ENCODE measurements at regions not wholly inside any gene's neighbourhood (a gene's known extent, or its start where the extent isn't known, plus 50 kb on each side); places are given as distances from the start of the nearest gene placed in this dataset.

DNA sequence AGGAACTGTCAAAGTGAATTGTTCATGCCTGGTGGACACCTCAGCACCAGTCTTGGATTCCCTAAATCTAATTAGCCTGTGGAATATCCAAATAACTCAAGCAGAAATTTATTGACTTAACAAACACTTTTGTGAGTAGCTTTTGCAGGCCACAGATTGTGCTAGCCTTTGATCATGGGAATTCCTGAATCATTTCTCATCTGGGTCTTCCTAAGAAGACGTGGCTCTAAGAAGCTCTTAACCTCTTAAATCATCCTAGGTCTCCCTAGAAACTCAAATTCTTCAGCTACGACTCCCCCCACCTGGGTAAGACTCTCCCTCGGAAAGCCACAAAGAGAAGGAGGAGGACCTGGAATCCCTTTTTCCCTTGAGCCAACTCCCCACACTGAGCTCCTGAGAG, 53.8 kb upstream of the PSEN2 start:
- DNase-seq (ENCODE audit: low read depth in 2 of 2), result peak in 1 of 2 donors; percentile 51

DNA sequence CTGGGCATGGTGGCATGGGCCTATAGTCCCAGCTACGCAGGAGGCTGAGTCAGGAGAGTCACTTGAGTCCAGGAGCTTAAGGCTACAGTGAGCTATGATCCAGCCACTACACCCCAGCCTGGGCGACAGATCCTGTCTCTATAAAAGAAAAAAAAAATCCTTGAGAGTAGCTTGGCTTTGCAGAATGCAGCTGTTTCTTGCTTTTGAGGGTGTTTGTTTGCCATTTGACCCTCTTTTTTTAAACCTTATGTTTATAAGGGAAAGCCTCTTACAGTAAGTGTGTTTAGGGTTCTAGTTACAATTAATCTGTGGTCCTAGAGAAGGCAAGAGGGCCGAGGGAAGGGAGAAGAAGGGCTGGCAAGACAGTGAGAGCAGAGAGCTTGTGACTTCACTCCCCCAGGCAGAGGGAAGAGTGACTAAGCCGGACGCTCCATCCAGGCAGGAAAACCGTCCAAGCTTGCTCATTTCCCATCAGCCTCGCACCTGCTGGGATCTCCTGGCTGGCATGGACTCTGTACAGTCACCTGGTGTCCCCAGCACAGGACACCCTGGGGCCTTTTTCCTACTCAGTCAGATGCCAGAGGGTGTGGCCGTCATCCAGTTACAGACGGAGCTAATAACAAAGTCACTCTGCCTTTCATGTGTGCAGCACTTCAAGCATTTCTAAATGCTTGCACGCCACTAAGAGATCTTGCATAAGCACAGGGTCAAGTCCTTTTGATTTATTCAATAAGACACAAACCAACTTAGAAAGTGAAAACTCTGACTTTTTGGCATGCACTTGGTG, 55.5 kb upstream of the PSEN2 start:
- DNase-seq (ENCODE audit: low read depth in 2 of 2), result peak; percentile 94 to 98

DNA sequence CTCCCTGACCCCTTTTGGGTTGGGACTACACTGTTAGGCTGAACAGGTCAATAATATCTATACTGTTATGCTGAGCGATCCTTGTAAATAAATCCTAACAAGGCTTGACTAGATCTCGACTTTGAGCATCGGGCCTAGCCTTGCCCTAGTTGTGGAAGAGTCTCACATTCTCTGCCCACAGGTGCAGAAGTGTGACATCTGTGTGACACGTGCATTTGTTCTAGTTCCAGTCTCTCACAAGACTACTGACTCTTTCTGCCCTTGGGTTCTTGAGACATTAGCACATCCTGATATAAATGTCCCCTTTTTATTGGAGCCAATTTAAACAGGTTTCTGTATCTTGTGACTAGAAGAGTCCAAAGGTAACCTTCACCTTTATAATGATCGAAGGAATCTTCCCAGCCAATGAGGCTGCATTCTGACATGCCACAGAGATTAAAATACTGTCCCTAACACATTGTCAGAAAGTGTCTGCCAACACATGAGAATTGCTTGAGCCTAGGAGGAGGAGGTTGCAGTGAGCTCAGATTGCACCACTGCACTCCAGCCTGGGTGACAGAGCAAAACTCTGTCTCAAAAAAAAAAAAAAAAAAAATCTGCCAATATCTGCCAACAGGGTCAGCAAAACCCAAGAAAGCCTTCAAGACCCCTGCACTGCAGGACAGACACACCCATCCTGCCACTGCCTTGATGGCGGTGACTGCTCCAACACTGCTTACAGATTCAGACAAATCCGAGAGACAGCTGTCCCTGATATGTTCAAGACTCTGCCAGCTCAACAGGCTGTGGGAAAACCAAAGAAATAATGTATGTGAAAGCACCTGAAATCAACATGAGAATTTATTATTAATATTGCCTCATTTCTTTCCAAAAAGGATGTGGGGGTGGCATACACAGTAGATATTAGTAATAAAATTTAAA, 56.5 kb upstream of the PSEN2 start:
- DNase-seq (ENCODE audit: low read depth in 2 of 2), result no peak

DNA sequence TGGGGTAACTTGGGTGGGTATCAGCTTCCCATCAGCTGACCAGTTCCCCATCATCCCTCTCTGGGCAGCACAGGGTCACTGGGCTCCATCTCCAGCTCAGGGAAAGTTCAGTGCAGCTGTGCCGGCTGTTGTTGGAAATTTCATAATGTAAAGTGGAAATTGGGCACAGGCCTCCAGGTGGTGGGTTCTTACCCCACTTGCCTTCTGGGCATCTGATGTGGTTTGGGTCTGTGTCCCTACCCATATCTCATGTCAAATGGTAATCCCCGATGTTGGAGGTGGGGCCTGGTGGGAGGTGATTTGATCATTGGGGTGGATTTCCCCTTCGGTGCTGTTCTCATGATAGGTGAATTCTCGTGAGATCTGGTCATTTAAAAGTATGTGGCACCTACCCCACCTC, 59.7 kb upstream of the PSEN2 start:
- DNase-seq (ENCODE audit: low read depth in 2 of 2), result no peak

- DNase-seq (ENCODE audit: low read depth in 2 of 2), result no peak
Observed at GRCh38 chr1:226809785-226810571, 60.4 kb upstream of the PSEN2 start.

GRCh38 chr1:226808501-226808900, 61.9 kb upstream of the PSEN2 start:
- DNase-seq (ENCODE audit: low read depth in 2 of 2), result no peak

GRCh38 chr1:226806988-226807387, 63.4 kb upstream of the PSEN2 start:
- DNase-seq (ENCODE audit: low read depth in 2 of 2), result no peak

GRCh38 chr1:226804907-226805759, 65.3 kb upstream of the PSEN2 start:
- no peak for DNase-seq (ENCODE audit: low read depth in 2 of 2)

DNA sequence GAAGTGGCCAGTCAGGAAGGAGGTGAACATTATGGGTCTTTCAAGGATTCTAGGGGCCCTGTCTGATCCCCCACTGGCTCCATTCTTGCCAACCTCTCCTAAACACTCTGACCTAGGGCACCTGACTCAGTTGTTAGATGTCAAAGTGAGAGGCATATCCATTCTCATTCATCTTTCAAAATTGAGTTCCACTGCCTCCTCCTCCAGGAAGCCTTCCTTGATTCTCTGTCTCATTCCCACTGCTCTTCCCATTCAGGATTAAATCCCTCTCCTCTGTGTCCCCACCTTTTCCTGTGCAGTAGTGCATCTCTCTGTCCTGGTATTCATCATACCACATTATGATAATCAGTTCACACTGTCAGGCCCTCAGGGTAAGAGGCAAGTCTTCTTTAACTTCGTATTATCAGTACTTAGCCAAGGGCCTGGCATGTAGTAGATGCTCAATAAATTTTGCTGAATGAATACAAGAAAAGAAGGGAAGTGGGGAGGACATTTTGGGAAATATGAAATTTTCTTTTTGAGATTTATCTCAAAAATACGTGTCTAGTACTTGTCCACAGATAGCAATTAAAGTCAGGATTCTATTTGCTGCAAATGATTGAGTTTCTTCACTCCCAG, 61.8 kb upstream of the ITPKB start:
- no peak for DNase-seq (ENCODE audit: low read depth in 2 of 2)

- DNase-seq (ENCODE audit: low read depth in 2 of 2), result peak; percentile 66 to 80
Observed at GRCh38 chr1:226799634-226800281, 60.7 kb upstream of the ITPKB start.

- peak; percentile 54 to 63 for DNase-seq (ENCODE audit: low read depth in 2 of 2)
Observed at GRCh38 chr1:226798427-226799411, 59.6 kb upstream of the ITPKB start.

GRCh38 chr1:226797151-226797550, 58.1 kb upstream of the ITPKB start:
- DNase-seq (ENCODE audit: low read depth in 2 of 2), result no peak

DNA sequence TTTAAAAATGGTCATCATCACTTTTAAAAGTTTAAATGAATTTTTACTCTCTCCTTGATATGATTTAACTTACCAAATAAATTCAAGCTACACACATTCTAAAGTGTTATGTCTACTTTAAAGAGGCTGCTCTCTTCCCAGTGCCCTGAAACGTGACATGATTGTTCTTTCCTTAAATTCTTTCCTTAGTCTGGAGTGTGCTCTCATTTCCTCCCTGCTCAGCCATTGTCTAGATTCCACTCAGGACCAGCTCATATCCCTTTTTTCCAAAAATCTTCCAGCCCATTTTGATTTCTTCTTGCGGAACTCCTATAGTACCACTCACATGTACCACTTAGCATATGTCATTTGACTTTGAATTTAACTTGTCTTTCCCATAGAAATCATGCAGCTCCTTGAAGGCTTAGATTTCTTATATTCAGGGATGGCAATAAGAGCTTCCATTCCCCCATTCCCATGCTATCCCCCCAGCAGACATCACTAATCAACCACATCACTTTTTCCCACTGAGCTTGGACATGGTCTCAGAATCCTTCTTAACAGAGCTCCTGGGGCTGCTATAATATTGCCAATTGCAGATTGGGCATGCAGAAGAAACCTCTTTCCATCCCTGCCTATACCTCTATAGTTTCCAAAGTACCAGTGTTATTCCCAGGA, 54.7 kb upstream of the ITPKB start:
- DNase-seq (ENCODE audit: low read depth in 2 of 2), result peak in 1 of 2 donors; percentile 71

- no peak for DNase-seq (ENCODE audit: low read depth in 2 of 2)
Observed at GRCh38 chr1:226792368-226792767, 53.3 kb upstream of the ITPKB start.

DNA sequence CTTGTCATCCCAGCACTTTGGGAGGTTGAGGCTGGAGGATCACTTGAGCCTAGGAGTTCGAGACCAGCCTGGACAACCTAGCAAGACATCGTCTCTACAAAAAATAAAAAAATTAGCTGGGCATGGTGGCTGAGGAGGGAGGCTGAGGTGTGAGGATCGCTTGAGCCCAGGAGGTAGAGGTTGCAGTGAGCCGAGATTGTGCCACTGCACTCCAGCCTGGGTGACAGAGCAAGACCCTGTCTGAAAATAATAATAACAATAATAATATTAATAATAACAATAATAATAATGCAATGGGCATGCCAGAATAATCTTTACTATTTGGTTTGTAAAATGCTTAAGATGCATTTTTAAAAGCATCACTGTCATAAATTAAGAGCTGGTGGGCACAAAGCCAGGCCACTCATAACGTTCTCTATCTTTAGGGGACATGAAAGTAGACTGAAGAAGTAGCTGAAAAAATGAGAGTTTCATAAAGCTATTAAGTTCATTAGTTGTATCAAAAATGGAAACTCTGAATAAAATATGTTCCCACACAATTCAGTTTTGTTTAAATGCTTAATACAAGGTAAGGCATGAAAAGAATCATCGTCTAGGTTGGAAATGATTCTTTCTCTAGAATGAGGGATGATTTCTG, 51.6 kb upstream of the ITPKB start:
- no peak for DNase-seq (ENCODE audit: low read depth in 2 of 2)

DNA sequence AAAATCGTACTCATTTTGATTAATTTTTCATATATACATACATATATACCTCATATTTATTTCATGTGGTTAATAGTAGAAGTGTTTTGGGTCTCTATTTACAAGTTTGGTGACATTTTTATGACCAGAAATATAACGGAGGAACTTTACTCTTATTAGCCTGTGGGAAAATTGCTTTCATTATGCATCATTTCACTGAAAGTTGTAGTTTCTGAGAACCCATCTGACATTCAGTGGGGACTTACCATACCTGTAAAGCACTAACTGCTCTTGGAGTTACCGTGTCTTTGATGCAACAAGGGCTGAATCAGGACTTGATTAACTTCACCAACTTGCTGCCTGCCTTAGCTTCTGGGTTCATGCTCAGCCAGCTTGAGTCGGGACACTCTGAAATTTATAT, 49.9 kb upstream of the ITPKB start:
- DNase-seq (ENCODE audit: low read depth in 2 of 2), result no peak
